ENCODE measurements at regions not wholly inside any gene's neighbourhood (a gene's known extent, or its start where the extent isn't known, plus 50 kb on each side); places are given as distances from the start of the nearest gene placed in this dataset.

- no peak for DNase-seq (ENCODE audit: low read depth)
- H3K4me3 ChIP-seq (ENCODE audit: low read depth, low read length) = no peak overlapping the region
- no peak for TF ChIP-seq MAX (IDR thresholded peaks at IDR 0.05; ENCODE audit: low read depth, low read length)
- no peak for TF ChIP-seq CTCF (IDR thresholded peaks at IDR 0.05; ENCODE audit: low read depth, low read length)
- no peak for TF ChIP-seq POLR2A (IDR thresholded peaks at IDR 0.05; ENCODE audit: extremely low read depth, insufficient read length)
- TF ChIP-seq MYC (IDR thresholded peaks at IDR 0.05; ENCODE audit: low read depth, low read length) = no peak
Observed at GRCh38 chr5:7995688-7996294, 126.8 kb downstream of the MTRR start.

GRCh38 chr5:8005416-8005815, 136.5 kb downstream of the MTRR start:
- DNase-seq (ENCODE audit: low read depth) = no peak
- no peak overlapping the region for H3K4me3 ChIP-seq (ENCODE audit: low read depth, low read length)
- TF ChIP-seq CTCF (IDR thresholded peaks at IDR 0.05; ENCODE audit: low read depth, low read length) (no peak), MAX (IDR thresholded peaks at IDR 0.05; ENCODE audit: low read depth, low read length) (no peak), MYC (IDR thresholded peaks at IDR 0.05; ENCODE audit: low read depth, low read length) (no peak), POLR2A (IDR thresholded peaks at IDR 0.05; ENCODE audit: extremely low read depth, insufficient read length) (no peak)

GRCh38 chr5:8012131-8012977, 143.4 kb downstream of the MTRR start:
- TF ChIP-seq CTCF (IDR thresholded peaks at IDR 0.05; ENCODE audit: low read depth, low read length) = peak; percentile 11
- no peak for TF ChIP-seq MAX (IDR thresholded peaks at IDR 0.05; ENCODE audit: low read depth, low read length)

GRCh38 chr5:8013948-8014710, 145.2 kb downstream of the MTRR start:
- no peak overlapping the region for H3K4me3 ChIP-seq (ENCODE audit: low read depth, low read length)
- TF ChIP-seq CTCF (IDR thresholded peaks at IDR 0.05; ENCODE audit: low read depth, low read length) = no peak
- no peak for DNase-seq (ENCODE audit: low read depth)

More at GRCh38 chr5:8012131-8012977, 143.4 kb downstream of the MTRR start:
- H3K4me3 ChIP-seq (ENCODE audit: low read depth, low read length) = no peak overlapping the region
- DNase-seq (ENCODE audit: low read depth) = peak; percentile 13

GRCh38 chr5:8019719-8020218, 150.8 kb downstream of the MTRR start:
- H3K4me3 ChIP-seq (ENCODE audit: low read depth, low read length) = no peak overlapping the region
- TF ChIP-seq MYC (IDR thresholded peaks at IDR 0.05; ENCODE audit: low read depth, low read length) (peak; percentile 22; the same call in 1 of the 2 replicates), CTCF (IDR thresholded peaks at IDR 0.05; ENCODE audit: low read depth, low read length) (no peak)
- peak; percentile 75 for DNase-seq (ENCODE audit: low read depth)
